ENCODE measurements at regions not wholly inside any gene's neighbourhood (a gene's known extent, or its start where the extent isn't known, plus 50 kb on each side); places are given as distances from the start of the nearest gene placed in this dataset.

DNA sequence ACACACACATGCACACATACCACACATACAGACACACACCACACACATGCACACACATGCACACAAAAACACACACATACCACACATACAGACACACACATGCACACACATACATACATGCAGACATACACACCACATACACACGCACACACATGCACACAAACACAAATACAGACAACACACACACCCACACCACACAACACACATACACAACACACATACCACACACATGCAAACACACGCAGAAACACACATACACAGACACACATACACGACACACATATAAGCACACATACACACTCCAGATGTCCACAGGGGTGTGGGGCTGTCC lies 60.1 kb upstream of the PPP2R2D start:
- TF ChIP-seq POLR2A (IDR thresholded peaks at IDR 0.05) (no peak), CTCF (IDR thresholded peaks at IDR 0.05) (no peak)

Measured in testis (tissue), 2 donors.